ENCODE measurements at regions not wholly inside any gene's neighbourhood (a gene's known extent, or its start where the extent isn't known, plus 50 kb on each side); places are given as distances from the start of the nearest gene placed in this dataset.

DNA sequence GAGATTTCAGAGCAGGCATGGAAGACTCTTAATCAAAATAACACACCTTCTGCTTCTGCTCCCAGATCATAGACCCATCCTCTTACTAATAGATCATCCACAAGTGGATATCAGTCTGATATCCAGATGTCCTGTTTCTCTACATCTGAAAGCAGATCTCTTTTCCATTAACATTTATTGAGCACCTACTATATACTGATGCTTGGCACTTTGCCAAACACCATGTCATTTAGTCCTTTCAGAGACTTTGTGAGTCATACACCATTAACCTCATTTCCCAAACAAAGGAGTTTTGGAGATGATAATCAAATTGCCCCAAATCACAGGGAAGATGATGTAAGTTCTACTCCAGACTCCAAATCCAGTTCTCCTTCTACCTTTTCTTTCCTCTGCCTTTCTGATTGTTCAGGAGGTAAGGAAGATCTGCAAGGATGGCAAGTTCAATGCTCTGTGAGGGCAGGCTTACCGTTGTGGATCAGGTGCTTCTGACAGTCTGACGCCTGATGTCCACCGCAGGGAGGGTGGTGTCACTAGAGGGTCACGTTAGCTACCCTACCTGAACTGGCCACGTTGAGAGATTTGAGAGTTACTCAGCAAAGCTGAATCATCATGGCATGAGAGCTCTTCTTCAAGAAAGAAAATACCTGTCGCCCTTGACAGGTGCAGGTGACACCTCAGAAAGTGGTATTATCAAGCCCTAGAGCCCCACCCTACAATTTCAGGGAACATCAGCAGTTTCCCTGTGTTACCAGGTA, 269.6 kb upstream of the ZMIZ1 start:
- no peak for TF ChIP-seq POLR2A (IDR thresholded peaks at IDR 0.05)
- TF ChIP-seq, protein P1, sequence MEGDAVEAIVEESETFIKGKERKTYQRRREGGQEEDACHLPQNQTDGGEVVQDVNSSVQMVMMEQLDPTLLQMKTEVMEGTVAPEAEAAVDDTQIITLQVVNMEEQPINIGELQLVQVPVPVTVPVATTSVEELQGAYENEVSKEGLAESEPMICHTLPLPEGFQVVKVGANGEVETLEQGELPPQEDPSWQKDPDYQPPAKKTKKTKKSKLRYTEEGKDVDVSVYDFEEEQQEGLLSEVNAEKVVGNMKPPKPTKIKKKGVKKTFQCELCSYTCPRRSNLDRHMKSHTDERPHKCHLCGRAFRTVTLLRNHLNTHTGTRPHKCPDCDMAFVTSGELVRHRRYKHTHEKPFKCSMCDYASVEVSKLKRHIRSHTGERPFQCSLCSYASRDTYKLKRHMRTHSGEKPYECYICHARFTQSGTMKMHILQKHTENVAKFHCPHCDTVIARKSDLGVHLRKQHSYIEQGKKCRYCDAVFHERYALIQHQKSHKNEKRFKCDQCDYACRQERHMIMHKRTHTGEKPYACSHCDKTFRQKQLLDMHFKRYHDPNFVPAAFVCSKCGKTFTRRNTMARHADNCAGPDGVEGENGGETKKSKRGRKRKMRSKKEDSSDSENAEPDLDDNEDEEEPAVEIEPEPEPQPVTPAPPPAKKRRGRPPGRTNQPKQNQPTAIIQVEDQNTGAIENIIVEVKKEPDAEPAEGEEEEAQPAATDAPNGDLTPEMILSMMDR (IDR thresholded peaks at IDR 0.05), result no peak

Data from tibial nerve (tissue), 3 donors.